NCI-H187 (cell line): ENCODE measurements at regions not wholly inside any gene's neighbourhood (a gene's known extent, or its start where the extent isn't known, plus 50 kb on each side); places are given as distances from the start of the nearest gene placed in this dataset.
"Not testable (repeated sequence)": the region's sequence is repeated elsewhere in the genome, so short reads cannot be mapped to it uniquely, and the experiment has no call there.

Experiments used
- DNase-seq, 2 experiments: peaks; one replicate each; lab custom pipeline; 2025; lab: John Stamatoyannopoulos, UW

- no peak for DNase-seq
These were observed 1627.6 kb downstream of the SI start for GRCh38 chr3:163450698-163451097.

DNA sequence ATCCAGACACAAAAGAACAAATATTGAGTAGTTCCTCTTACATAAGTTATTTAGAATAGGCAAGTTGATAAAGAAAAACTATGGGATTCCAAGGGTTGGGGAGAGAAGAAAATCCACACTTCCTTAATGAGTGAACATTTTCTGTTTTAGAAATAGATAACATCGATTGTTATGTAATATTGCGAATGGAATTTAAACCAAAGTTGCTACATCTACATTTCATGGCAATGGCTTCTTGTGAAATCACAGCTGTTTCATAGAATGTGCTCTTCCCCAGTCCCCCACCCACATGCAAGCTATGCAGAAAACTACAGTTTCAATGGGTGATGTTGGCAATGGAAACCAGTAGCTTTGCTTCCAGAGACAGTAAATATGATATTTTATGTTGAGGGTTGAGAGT is 1639.5 kb downstream of the SI start:
- no peak for DNase-seq

GRCh38 chr3:163422671-163423070 is 1655.6 kb downstream of the SI start:
- DNase-seq: no peak

GRCh38 chr3:163391407-163392181 is 1686.7 kb downstream of the SI start:
- DNase-seq: no peak

DNA sequence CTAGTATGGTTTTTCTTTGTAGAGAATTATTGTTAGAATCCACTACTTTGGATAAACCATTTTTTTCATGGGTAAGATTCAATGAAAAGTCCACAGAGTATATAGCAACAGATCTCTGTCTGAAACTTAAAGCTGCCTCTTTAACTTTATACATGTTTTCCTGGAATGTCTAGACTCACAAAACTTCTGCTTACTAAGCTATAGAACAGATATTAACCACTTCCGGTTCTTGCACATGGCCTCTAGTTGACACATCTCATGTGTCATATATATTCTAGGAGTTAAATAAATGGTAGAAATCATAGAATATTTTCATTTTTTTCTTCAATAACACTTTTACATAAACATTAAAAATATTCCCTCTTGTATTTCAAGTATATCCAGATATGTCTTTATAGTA is 1693.9 kb downstream of the SI start:
- DNase-seq: no peak

- no peak for DNase-seq
These were observed 1696.1 kb downstream of the SI start for GRCh38 chr3:163382183-163382582.

DNA sequence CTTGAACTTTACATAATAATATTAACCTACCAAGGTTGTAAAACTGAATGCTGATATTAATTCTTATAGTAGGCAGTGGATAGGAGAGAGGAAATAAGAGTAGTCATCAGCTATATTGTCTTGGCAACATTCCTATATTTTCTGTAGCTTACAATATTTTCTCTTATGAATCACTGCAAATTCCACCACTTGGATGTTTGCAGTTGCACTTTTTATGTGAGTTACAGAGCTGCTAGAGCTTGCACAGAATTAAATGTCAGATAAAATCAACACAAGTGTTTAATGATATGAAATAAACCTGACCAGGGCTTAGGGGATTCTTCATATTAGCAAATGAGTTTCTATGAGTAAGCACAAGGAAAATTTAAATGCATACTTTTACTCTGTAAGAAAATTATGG is 1710.1 kb downstream of the SI start:
- DNase-seq: no peak

GRCh38 chr3:163364717-163365116 is 1713.6 kb downstream of the SI start:
- no peak for DNase-seq

- no peak for DNase-seq
These were observed 1716.1 kb downstream of the SI start for GRCh38 chr3:163362151-163362550.

DNA sequence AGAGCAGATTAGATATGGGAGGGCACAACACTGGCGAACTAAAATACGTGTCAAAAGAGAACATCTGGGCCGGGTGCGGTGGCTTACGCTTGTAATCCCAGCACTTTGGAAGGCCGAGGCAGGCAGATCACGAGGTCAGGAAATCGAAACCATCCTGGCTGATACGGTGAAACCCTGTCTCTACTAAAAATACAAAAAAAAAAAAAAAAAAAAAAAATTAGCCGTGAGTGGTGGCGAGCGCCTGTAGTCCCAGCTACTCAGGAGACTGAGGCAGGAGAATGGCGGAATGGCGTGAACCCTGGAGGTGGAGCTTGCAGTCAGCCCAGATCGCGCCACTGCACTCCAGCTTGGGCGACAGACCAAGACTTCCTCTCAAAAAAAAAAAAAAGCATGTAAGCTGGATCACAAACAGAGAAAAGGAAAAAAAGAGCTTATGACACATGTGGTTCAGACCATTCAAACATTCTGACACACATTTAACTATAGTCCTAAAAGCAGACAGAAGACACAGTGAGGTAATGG is 1716.9 kb downstream of the SI start:
- not testable (repeated sequence) for DNase-seq

GRCh38 chr3:163347944-163348343 is 1730.4 kb downstream of the SI start:
- DNase-seq: no peak

DNA sequence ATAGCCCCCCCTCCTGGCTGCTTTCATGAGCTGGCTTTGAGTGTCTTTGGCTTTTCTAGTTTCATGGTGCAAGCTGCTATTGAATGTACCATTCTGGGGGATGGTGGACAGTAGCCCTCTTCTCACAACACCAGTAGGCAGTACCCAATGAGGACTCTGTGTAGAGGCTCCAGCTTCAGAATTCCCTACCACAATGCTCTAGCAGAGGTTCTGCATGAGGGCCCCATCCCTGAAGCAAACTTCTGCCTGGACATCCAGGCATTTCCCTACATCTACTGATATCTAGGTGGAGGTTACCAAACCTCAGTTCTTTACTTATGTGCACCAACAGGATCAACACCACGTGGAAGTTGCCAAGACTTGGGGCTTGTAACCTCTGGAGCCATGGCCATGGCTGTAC is 1742.9 kb downstream of the SI start:
- DNase-seq: no peak

GRCh38 chr3:163328680-163329079 is 1749.6 kb downstream of the SI start:
- no peak for DNase-seq

GRCh38 chr3:163327086-163327485 is 1751.2 kb downstream of the SI start:
- no peak for DNase-seq

GRCh38 chr3:163315786-163316185 is 1762.5 kb downstream of the SI start:
- DNase-seq: no peak

GRCh38 chr3:163306405-163306804 is 1771.9 kb downstream of the SI start:
- no peak for DNase-seq

DNA sequence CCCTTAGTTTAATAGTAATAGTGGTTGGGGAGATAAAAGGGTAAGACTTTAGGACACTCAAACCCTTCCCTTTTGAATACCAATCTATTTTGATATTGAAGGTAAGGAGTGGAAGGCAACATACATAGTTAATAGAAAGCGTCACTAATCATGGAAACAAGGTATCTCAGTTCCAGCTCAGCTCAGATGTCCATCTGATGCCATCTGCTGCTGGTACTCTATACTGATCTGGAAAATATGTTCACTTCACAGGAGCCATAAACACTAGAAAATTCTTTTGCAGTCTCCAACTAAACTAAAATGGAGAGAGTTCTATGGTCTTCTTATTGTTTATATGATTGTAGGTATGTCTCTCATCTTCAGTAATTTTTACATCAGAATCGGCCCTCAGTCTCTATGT is 1777.1 kb downstream of the OTOL1 start:
- DNase-seq: no peak

- DNase-seq: no peak
These were observed 1770.1 kb downstream of the OTOL1 start for GRCh38 chr3:163266731-163267130.

- DNase-seq: no peak
These were observed 1765.0 kb downstream of the OTOL1 start for GRCh38 chr3:163261618-163262017.

DNA sequence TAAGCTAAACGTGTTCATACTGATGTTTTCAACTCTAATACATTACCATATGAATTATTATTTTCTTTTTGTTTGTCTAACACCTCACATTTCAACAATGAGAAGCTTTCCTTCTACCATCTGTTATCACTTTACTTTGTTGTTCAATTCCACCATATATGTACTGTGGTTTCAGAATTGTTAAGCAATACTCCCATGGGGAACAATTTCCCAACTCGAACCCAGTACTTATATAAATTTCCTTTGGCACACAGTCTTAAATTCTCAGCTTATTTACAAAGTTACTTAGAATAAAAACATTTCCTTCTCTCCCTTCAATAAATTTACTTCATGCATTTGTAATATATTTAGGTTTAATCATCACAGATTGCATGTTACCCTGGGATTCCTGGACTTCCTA is 1764.4 kb downstream of the OTOL1 start:
- DNase-seq: no peak

- no peak for DNase-seq
These were observed 1721.7 kb downstream of the OTOL1 start for GRCh38 chr3:163218336-163218735.

- no peak for DNase-seq
These were observed 1717.2 kb downstream of the OTOL1 start for GRCh38 chr3:163213838-163214237.

GRCh38 chr3:163196815-163197374 is 1700.3 kb downstream of the OTOL1 start:
- no peak for DNase-seq

DNA sequence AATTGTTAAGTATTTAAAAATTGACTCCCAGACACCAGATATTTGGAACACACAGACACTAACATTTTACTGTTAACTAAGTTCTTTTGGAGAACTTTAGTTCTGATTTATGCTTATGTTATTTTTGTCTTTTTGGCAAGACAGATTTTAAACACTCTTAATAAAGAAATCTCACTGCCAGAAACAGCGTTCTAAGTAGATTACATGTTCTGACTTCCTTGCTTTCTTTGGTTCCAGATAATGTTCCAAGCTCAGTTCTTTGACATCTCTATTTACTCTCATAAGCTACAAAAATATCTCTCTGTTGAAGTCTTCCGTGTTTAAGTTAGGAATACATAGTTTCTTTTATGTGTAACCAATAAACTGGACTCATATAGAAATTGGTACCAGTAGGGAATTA is 1699.6 kb downstream of the OTOL1 start:
- no peak for DNase-seq
